NCI-H2171 (cell line): ENCODE measurements at regions not wholly inside any gene's neighbourhood (a gene's known extent, or its start where the extent isn't known, plus 50 kb on each side); places are given as distances from the start of the nearest gene placed in this dataset.
"Not testable (repeated sequence)": the region's sequence is repeated elsewhere in the genome, so short reads cannot be mapped to it uniquely, and the experiment has no call there.

Experiments used
- DNase-seq: peaks from one replicate; lab custom pipeline; 2025; lab: John Stamatoyannopoulos, UW

DNA sequence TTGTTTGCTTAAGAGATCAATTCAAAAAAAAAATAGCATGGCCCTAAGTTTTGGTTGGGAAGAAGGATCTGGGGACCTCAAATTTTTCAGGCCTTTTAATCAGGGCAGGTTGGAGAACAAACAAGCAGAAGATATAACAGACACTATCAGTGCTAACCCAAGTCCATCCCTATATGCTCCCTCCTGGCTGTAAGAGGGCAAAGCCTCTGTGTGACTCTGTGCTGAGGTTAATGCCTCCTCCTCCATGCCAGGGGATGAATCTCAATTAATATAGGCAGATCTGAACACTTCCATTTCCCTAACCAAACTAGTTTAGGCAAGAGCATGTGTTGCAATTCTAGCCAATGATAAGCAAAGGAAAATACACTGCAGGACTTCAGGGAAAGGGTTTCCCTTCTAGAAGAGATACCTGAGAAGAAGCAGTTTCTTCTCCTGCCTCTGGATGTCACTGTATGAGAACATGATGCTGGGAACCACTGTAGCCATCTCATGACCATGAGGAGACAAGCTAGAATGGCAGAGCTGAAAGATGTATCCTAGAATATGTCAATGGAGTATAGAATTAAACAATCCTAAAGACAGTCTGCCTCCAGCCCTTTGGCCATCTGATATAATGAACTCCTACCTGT is 76.0 kb downstream of the CHD9NB start:
- DNase-seq: no peak

DNA sequence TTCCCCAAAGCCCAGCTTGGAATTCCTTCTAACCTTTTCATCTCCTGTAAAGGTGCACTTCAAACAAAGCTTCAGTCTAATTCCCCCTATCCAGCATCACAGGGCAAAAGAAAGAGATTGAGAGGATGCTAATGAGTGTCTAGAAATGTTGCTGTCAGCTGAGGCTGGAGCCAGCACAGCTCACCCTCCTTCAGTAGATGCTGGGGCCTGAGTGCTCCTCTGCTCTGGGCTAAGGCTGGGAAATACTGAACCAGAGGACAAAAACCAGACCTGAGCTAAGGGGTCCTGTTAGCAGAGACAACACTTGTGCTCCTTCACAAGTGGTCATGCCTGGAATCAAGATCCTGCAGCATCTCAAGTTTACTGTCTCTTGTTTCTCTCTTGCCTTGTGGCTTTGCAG is 85.0 kb downstream of the CHD9NB start:
- no peak for DNase-seq

DNA sequence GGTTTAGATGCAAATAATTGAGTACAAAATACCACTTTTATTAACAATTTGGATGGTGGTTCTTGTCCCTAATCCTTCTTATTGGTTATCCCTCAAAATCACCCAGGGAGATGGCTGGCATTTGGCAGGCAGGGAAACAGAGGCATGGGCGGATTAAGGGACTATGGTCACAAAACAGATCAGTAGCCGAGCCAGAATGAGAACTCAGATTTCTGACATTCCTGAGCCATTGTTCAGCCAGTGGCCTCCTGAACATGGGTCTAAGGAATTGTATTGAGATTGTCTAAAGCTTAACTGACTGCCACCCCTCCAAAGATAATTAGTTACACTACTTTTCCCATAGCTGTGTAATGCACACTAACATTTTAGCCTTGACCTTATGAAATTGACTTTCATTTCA is 88.4 kb downstream of the CHD9NB start:
- no peak for DNase-seq

DNA sequence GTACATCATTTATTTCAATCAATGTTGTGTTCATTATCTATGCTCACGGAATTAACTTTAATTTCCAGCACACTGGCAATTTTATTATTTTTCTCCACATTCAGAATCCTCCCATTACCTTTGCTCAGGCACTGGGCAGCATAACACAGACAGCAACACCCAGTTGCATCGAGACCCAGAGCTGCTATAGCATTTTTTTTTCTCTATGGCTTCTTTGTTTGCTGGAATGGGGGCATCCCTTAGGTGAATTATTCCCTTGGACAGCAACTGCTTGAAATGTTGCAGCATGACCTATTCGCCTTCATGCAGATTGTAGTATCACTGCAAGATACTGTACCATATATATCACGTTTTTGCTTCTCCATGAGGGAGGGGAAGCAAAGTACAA is 88.8 kb downstream of the CHD9NB start:
- no peak for DNase-seq

DNA sequence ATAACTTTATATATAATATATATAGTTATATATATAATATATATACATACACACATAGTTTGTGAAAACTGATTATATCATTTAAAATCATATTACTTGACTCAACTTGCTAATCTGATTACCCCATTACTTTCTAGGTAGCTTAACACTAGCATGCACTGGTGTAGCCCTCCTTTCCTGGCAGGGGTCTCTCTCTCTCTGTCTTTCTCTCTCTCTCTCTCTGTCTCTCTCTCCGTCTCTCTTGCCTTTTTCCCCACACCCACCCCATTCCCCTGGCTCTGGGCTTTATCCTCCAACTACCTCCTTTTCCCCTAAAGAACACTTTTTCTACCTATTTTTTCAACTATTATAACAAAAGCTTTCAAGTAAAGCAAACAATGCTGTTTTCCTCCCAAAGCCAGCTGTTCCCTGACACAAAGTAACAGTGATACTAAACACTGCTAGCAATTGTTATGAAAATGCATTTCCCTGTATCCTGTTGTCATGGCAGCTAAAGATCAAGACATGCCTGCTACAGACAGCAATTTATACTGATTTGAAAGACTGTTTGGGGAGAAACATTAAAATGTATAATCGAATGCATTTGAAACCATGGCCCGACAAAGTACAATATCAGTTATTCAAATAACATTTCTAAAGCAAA is 89.4 kb downstream of the CHD9NB start:
- no peak for DNase-seq

DNA sequence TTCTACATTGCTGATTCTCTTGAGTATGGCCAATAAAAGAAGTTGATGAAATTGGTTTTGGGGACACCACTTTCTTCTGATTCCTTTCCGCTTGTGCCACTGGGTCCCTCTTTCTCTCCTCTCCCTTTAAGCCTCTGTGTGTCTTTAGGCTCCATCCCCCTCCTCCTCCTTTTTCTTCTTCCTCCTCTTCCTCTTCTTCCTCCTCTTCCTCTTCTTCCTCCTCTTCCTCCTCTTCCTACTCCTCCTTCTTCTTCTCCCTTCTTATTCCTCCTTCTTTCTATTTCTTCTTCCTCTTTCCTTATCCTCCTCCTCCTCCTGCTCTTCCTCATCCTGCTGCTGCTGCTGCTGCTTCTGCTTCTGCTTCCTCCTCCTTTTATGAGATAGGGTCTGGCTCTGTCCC is 93.7 kb downstream of the CHD9NB start:
- DNase-seq: no peak

DNA sequence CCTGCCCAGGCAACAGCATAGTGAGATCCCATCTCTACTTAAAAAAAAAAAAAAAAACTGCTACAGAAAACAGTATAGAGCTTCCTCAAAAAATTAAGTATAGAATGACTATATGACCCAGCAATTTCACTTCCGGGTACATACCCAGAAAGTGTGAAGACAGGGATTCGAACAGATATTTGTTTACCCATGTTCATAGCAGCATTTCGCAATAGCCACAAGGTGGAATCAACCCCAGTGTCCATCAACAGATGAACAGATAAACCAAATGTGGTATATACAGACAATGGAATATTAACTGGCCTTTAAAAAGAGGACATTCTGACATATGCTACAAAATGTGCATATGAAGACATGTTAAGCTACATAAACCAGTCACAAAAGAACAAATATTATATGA is 95.5 kb downstream of the CHD9NB start:
- DNase-seq: no peak

DNA sequence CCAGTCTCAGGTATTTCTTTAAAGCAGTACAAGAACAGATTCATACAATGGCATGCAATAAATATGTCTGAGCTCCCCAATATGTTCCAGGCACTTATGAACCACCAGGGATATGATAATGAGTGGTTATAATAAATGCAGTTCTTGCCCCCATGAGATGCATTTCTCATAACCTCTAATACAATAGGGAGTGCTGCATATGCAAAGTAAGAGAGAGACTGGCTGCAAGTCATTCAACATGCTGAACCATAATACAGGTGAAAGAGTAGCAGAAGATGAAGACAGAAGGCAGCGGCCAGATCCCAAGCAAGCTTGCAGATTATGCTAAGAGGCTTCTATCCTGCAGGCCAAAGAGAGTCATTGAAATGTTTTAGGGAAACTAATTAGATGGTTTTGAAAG is 96.7 kb downstream of the CHD9NB start:
- no peak for DNase-seq

DNA sequence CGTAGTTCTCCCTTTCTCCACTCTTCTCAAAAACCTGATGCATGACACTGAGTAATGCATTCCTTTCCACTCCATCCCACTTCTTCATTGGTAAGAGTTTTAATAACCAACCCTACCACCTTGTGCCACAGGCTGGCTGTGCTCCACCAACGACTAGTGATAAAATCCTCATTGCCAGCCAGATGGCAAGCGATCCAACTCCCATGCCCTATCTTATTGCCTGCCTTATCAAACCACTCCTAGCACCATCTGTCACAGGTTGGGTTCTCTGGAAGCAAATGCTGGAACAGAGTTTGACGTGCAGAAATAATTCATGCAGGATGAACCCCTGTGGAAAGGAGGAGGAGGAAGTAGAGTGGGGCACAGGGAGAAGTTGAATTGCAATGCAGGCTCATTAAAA is 99.5 kb downstream of the CHD9NB start:
- DNase-seq: peak; percentile 91

DNA sequence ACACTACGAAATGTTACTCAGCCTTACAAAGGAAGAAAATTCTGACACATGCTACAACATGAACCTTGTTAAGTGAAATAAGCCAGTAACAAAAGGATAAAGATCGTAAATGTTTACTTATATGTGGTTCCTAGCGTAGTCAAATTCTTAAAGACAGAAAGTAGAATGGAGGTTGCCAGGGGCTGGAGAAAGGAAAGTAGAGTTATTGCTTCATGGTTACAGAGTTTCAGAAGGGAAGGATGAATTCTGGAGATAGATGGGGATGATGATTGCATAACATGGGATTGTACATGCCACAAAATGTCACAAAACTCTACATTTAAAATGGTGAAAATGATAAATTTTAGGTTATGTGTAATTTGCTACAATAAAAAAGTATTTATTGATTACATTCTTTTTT is 103.8 kb downstream of the CHD9NB start:
- no peak for DNase-seq

DNA sequence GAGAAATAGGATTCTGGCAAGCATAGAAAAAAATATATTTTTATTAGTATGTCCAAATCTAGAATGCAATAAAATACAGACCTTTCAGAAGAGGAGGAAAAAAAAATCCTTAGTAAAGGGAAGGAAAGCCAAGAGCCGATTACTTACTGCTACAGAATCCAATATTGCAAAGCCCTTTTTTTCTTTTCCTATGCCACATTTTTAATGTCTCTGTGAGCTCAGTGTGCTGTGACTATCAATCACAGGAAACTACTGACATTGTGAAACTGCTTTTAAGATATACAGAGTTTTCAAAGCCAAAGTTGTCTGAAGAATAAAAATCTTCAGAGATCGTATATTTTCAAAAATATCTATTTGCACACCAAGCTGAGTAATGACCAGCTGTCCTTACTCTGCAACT is 120.4 kb downstream of the CHD9NB start:
- no peak for DNase-seq

DNA sequence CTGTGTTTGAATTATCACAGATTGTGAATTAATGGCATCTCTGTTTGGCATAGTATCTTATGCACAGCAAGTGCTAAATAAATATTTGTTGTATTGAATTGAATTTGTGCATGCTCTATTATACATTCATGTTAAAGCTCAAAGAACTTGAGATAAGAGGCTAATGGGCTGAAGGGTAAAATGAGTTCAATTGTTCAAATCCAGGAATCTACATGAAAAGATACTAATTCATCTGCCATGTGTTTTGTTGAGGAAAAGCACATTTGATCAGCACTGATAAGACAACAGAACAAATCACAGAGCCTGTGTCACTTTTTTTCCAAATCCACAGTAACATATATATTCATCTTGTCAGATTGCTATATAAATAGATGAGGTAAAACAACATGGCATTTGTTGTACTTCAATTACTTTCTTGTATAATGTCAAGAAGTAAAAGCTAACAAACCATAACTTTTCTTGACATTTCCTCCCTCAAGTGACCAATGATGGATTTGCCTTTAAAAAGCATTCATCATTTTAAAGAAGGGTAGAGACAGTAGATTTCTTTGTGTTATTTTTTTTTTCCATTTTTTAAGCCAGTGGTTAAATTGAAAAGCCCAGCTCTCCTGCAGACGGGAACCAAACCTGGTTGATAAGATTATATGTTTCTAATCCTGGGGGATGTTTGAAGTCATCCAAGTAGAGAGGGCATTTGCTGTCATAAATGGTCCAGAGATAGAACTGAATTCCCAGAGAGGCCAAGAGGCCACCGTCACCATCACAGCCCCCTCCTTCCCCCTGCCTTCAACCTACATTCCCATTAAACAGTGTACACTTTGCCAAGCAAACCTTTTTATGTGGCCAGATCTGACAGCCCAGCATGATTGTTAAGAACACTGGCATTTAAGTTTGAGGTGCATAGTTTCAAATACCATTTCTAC is 123.0 kb downstream of the CHD9NB start:
- no peak for DNase-seq

DNA sequence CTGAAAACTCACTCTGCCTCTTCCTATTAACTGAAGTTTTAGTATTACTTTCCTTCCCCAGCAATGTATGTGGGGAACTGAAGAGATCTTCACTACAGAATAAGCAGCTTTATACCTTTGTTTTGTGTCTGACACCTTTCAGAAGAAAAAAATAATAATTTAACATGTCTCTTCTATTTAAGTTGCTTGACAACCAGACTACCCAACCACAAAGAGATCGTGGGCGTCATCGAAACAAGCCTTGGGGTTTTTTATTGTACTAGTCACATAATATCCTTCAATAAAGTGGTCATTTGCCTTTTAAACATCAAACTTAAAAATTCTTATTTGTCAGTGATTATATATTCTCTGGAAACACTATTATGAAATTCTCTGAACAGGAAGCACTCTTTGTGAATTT is 123.7 kb downstream of the CHD9NB start:
- DNase-seq: no peak

DNA sequence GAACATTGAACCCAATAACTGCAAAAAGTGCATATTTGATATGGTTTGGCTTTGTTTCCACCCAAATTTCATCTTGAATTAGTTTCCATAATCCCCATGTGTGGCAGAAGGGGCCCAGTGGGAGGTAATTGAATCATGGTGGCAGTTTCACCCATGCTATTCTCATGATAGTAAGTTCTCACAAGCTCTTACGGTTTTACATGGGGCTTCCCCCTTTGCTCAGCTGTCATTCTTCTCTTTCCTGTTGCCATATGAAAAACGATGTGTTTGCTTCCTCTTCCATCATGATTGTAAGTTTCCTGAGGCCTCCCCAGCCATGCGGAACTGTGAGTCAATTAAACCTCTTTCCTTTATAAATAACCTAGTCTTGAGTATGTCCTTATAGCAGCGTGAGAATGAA is 127.6 kb downstream of the CHD9NB start:
- DNase-seq: no peak

DNA sequence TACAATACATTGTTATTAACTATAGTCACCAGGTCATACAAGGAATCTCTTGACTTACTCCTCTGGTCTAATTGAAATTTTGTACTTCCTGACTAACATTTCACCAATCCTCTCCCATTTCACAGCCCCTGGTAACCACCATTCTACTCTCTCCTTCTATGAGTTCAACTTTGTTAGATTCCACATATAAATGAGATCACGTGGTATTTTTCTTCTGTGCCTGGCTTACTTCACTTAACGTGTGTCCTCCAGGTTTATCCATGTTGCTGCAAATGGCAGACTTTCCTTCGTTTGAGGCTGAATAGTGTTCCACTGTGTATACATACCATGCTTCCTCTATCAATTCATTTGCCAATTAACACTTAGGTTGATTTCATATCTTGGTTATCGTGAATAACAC is 128.5 kb downstream of the CHD9NB start:
- DNase-seq: no peak

DNA sequence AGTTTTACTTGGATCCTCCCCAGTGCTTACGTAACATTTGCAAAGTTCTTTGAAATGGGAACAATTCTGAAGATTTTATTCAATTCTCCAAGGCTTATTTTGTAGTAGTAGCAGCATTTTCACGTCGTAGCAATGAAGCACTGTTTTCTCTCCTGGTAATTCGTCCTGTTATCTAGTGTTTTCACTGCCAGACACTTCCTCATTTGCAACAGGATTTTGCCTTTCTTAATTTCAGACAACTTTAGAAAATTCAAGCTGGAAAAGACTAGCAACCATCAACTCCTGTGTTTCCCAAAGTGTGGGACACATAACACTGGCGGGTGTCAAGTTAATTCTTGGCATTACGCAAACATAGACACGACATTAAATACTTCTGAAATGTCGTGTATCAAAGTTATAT is 131.6 kb downstream of the CHD9NB start:
- DNase-seq: no peak

DNA sequence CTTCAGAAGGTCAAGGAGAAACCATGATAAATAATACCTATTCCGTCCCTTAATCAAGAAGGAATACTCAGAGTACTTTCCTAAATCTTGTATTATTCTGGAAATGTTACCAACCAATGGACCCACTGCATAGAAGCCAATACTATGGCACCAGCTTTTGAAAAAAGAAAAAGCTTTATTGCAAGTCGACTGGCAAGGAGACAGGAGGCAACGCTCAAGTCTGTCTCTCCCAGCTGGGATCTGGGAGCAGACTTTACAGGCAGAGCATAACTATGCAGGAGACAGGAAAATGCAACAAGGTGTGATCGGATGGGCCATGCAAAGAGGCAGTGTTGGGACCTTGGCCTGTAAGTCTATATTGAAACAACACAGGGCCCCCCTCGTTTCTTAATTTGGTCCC is 132.4 kb downstream of the CHD9NB start:
- DNase-seq: no peak

DNA sequence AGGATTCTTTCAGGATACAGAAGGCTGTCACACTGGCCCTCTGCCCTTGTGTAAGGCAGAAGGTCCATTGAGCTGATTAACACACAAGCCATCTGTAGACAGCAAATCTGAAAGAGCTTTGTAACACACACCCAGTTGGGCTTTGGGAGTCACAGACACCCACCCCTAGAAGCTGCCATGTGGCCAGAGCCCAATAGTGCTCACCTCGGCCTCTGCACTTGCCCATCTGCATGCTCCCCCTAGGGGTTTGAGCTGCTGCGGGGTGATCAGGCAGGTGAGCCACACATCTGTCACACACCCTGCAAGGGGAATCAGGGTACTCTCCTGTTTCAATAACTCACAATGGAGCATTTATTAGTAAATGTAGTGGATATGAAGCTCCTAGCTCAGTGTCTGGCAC is 138.3 kb downstream of the CHD9NB start:
- peak; percentile 79 for DNase-seq

DNA sequence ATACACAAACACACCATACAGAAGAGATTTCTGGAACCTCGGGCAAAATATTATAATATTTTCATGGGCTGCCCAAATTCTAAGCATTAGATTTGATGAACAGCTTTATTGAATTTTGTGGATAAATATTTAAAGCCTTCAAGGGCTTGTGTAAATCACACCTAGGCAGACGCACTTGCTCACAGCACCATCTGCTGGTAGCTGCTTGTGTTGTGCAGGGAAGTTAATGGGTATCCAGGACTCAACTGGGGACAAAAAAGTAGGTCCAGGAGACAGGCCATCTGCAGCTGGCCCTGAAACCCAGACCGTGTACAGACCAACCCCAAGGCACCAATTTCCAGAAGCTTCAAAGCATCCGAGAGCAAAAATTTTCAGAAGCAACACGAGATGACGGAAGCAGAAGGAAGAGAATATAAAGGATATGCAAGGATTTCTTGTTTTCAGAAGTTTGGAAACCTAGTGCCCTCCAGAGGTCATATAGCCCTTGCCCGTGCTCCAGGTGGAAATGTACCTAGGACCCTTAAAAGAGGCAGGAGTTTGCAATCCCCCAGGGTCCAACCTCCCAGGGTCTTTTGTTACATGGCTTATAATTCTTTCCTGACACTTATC is 140.0 kb downstream of the CHD9NB start:
- DNase-seq: peak; percentile 73

DNA sequence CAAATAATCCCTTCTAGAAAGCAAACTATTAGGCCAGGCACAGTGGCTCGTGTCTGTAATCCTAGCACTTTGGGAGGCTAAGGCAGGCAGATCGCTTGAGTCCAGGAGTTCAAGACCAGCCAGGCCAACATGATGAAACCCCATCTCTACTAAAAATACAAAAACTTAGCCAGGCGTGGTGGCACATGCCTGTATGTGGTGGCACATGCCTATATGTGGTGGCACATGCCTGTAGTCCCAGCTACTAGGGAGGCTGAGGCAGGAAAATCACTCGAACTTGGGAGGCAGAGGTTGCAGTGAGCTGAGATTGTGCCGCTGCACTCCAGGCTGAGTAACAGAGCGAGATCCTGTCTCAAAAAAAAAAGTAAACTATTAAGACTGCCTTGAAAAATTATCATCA is 144.6 kb downstream of the CHD9NB start:
- DNase-seq: not testable (repeated sequence)

DNA sequence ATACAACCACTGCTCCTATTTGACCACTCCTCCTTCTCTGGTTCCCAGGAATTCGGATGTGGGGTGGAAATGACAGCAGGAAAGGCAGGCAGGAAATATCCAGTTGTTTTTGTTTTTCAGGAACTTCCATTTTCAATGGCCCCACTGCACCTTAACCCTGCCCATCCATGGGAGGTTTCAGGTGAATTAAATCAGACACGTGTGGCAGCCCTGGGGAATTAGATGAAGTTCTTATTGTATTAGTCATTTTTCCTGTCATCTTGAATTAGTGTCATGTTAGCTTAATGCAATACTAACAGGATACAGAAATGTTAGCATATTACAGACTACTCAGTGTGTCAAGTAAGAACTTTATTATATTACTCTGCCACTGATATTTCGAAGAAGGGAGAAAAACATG is 146.4 kb downstream of the CHD9NB start:
- no peak for DNase-seq

DNA sequence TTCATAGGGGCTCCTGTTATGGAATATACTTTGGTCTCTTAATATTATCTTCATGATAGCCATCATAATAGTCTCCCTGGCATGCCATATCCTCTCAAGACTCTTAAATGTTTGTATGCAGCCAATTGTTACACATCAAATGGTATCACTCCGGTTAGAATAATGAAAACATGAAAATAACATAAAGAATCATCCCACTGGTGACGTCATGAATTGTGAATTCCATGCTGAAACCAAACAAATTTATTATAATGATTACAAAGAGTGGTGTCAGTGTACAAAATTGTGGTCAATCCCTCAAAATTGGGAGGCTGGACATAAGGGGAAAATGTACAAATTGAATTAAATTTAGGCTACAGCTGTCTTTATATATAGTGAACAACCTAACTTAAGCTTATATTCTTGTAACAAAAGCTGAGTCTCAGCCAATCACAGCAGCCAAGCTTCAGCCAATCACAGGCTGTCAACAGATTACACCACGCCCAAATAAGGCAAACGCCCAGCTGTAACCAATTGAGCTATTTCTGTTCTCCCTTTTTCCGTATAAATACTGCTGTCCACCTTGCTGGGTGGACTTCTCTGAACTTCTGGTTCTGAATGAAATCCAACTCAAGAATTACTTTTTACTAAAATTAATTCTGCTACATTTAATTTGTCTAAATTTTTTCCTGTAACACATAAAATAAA is 156.1 kb downstream of the CHD9NB start:
- DNase-seq: no peak
